ENCODE measurements at regions not wholly inside any gene's neighbourhood (a gene's known extent, or its start where the extent isn't known, plus 50 kb on each side); places are given as distances from the start of the nearest gene placed in this dataset.

DNA sequence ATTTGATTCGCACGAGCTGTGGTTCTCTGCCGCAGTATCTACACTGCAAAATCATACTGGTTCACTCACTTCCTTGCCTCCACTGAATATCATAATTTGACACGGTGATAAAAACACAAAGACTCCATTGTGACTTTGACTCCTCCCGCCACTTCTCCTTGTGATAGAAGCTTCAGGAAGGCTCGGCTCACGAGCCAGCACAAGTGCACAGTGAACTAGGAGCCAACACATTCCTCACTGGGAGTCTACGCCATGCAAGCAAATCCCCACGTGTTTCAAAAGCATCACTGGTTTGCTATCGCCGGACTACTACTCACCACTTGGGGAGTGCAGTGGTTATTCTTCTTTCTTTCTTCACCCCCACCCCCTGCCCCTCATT, 293.3 kb upstream of the PARD3B start (continued):
- no peak for TF ChIP-seq REST (IDR thresholded peaks at IDR 0.05; ENCODE audit: low read depth)
- no peak for TF ChIP-seq YY1 (IDR thresholded peaks at IDR 0.05; ENCODE audit: extremely low read depth, insufficient replicate concordance, low read depth, low read length)
- TF ChIP-seq EZH2phosphoT487 (IDR thresholded peaks at IDR 0.05; ENCODE audit: borderline replicate concordance) = no peak
- no peak for TF ChIP-seq TCF7L2 (IDR thresholded peaks at IDR 0.05; ENCODE audit: borderline replicate concordance, extremely low read depth, insufficient read depth, insufficient read length)
- TF ChIP-seq, protein P1, sequence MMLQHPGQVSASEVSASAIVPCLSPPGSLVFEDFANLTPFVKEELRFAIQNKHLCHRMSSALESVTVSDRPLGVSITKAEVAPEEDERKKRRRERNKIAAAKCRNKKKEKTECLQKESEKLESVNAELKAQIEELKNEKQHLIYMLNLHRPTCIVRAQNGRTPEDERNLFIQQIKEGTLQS (IDR thresholded peaks at IDR 0.05) = no peak
- no peak for TF ChIP-seq EZH2 (IDR thresholded peaks at IDR 0.05)

DNA sequence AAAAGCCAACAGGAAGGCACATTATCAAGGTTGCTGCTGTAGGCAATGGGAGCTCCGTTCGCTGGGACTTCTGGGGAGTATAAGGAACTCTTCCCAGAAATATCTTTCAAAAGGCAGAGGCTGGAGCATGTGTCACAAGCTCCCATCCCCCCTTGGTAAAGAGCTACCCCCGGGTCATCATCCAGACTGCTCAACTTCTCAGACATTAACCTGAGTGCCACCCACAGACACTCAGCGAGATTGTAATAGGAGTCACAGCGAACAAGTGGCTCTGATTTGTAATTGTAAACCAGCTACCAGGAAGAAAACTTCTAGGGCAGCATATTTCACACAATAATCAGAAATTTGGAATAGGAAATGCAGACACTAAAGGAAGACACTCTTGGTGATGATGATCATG, 290.2 kb upstream of the PARD3B start:
- DNase-seq (ENCODE audit: low read depth, low spot score) (no peak), ATAC-seq (no peak)
- no peaks in the 10 kb centered on the region for H3K36me3 ChIP-seq (ENCODE audit: control insufficient read depth in 1 of 2, insufficient read depth in 2 of 2, low read length in 2 of 2)
- TF ChIP-seq REST (IDR thresholded peaks at IDR 0.05; ENCODE audit: low read depth) (no peak), ELF1 (IDR thresholded peaks at IDR 0.05; ENCODE audit: borderline replicate concordance, low read depth) (no peak), SRF (IDR thresholded peaks at IDR 0.05; ENCODE audit: low read depth) (no peak), POLR2AphosphoS5 (IDR thresholded peaks at IDR 0.05; ENCODE audit: low read depth, low read length) (no peak), SP1 (IDR thresholded peaks at IDR 0.05; ENCODE audit: low read depth) (no peak), EZH2phosphoT487 (IDR thresholded peaks at IDR 0.05; ENCODE audit: borderline replicate concordance) (no peak), RAD21 (IDR thresholded peaks at IDR 0.05; ENCODE audit: low read depth) (no peak), POLR2A (IDR thresholded peaks at IDR 0.05; ENCODE audit: borderline replicate concordance, extremely low read depth, insufficient read depth, insufficient read length) (no peak), CEBPB (IDR thresholded peaks at IDR 0.05; ENCODE audit: low read depth) (no peak), EGR1 (IDR thresholded peaks at IDR 0.05; ENCODE audit: low read depth) (no peak), JUND (IDR thresholded peaks at IDR 0.05) (no peak), MAX (IDR thresholded peaks at IDR 0.05) (no peak), FOSL1 (IDR thresholded peaks at IDR 0.05; ENCODE audit: low read depth) (no peak)
- no peak overlapping the region for H3K27ac ChIP-seq (ENCODE audit: low read depth, low read length)
- H3K79me2 ChIP-seq (ENCODE audit: insufficient read depth, low read length) = no peaks in the 10 kb centered on the region
- no peak overlapping the region for H3K4me3 ChIP-seq (replicated peaks in 1 of 2; ENCODE audit: low read depth in 1 of 2, low read length in 2 of 2)
- BruUV-seq (replicated peaks) = no TSS peak
- H3K4me2 ChIP-seq (ENCODE audit: low read length) = no peak overlapping the region
- intact Hi-C loops (cut with micrococcal nuclease) = no loop called here
- no peaks in the 10 kb centered on the region for H4K20me1 ChIP-seq (ENCODE audit: insufficient read depth)
- no peaks in the 10 kb centered on the region for H3K9me3 ChIP-seq (ENCODE audit: control insufficient read depth in 1 of 2, insufficient read depth in 1 of 2, low read depth in 1 of 2, low read length in 2 of 2)
- H3K9ac ChIP-seq (ENCODE audit: low read length) = no peak overlapping the region
- ChIA-PET RAD21 (ENCODE audit: low non-redundant PET in 1 of 2, low total read pairs in 2 of 2, uncharacterized antibody in 2 of 2, unreplicated experiment in 2 of 2) (no interaction called here), CTCF (no interaction called here), POLR2A (no interaction called here)
- no peak overlapping the region for H2AFZ ChIP-seq (ENCODE audit: low read depth, low read length, poor library complexity, severe bottlenecking)
- H3K27me3 ChIP-seq (ENCODE audit: insufficient read depth, low read length) = no peaks in the 10 kb centered on the region
- H3K4me1 ChIP-seq (ENCODE audit: control insufficient read depth in 1 of 2, insufficient read depth in 2 of 2, low read length in 2 of 2) = peaks cover 3 to 9% of the 10 kb centered on the region in 2 experiments; a peak in 3 of 4 replicates
- no peaks in the 10 kb centered on the region for H3K9me2 ChIP-seq (ENCODE audit: insufficient read depth)
